H1 (cell line): ENCODE measurements at regions not wholly inside any gene's neighbourhood (a gene's known extent, or its start where the extent isn't known, plus 50 kb on each side); places are given as distances from the start of the nearest gene placed in this dataset.

Source experiments
- CTCF ChIP-seq, 3 experiments: IDR thresholded peaks; 1 replicate in 2 of 3; 2 replicates in 1 of 3; pipeline versions ENCODE4 v1.5.1 to v1.6.1; 2011; ENCODE audit warnings: low read length in 3 of 3, mild to moderate bottlenecking in 3 of 3, inconsistent platforms in 2 of 3, low read depth in 1 of 3, moderate library complexity in 1 of 3; ENCODE audit not compliant: insufficient read depth in 1 of 3; ENCODE audit errors: control extremely low read depth in 1 of 3
- EP300 ChIP-seq, 2 experiments: IDR thresholded peaks; 1 replicate in 1 of 2; 2 replicates in 1 of 2; pipeline ENCODE4 v1.6.1; 2011 to 2012; ENCODE audit warnings: low read depth in 2 of 2, low read length in 2 of 2, mild to moderate bottlenecking in 2 of 2, borderline replicate concordance in 1 of 2, inconsistent platforms in 1 of 2, moderate library complexity in 1 of 2
- EZH2 ChIP-seq: fragments of 200-600 bp; sonication (generic); IDR thresholded peaks from 2 replicates; pipeline ENCODE4 v1.7.1; 2012; ENCODE audit warnings: low read depth, mild to moderate bottlenecking, moderate library complexity, low read length, inconsistent platforms; ENCODE audit not compliant: severe bottlenecking
- JUND ChIP-seq: IDR thresholded peaks from 2 replicates; pipeline ENCODE4 v1.6.1; 2011; ENCODE audit warnings: mild to moderate bottlenecking, improper control_type of control experiment, low read length
- POLR2AphosphoS5 ChIP-seq: IDR thresholded peaks from 2 replicates; pipeline ENCODE4 v1.6.1; 2011; ENCODE audit warnings: low read depth, low read length
- TAF1 ChIP-seq: IDR thresholded peaks from 2 replicates; pipeline ENCODE4 v1.6.1; 2011; ENCODE audit warnings: mild to moderate bottlenecking, low read depth, low read length

GRCh38 chr15:35701402-35702046 lies 155.6 kb upstream of the DPH6 start:
- TF ChIP-seq POLR2AphosphoS5 = no peak
- TF ChIP-seq EP300 (IDR thresholded peaks at IDR 0.05; ENCODE audit: borderline replicate concordance in 1 of 2, low read depth in 2 of 2, low read length in 2 of 2) = no peak
- TF ChIP-seq CTCF (IDR thresholded peaks at IDR 0.05; ENCODE audit: control extremely low read depth in 1 of 3, insufficient read depth in 1 of 3, low read depth in 1 of 3, low read length in 3 of 3) = no peak
- TF ChIP-seq JUND = no peak
- no peak for TF ChIP-seq TAF1
- no peak for TF ChIP-seq EZH2
